ENCODE measurements at regions not wholly inside any gene's neighbourhood (a gene's known extent, or its start where the extent isn't known, plus 50 kb on each side); places are given as distances from the start of the nearest gene placed in this dataset.

DNA sequence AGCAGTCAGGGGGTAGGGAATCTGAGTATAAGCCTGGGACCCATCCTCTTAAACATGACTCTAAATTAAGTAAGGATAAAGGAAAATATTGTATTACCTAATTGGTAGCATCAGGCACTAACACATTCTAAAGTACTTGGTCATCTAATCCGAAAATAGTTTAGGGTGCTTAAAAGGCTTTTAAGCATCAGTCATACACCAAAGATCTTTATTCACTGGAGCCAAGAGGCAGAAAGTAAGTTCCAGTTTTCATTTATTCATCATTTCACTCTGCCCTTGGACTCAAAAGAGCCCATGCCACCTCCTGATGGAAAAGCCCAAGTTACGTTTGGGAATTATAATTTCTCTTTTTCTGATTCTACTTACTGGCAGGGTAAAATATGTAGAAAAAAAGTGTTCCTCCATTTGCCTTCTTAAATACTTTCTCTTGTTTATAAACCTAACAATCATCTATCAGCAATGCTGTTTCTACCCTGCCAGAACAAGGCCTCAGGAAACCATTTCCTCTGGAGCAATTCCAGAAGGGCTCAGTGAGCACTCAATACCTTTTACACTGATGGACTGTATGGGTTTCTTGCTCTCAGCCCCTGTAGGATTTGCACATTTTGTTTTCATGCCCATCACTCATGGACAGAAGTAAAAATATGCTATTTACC lies 120.1 kb upstream of the SLC5A12 start:
- TF ChIP-seq SIN3A (IDR thresholded peaks at IDR 0.05; ENCODE audit: borderline replicate concordance, insufficient read depth, low read length) (no peak), TAF1 (IDR thresholded peaks at IDR 0.05; ENCODE audit: borderline replicate concordance, insufficient read depth, low read length) (no peak), FOXP2 (optimal IDR thresholded peaks at IDR 0.05; ENCODE audit: borderline replicate concordance, extremely low read depth, extremely low read length, insufficient read depth) (no peak), POLR2AphosphoS5 (IDR thresholded peaks at IDR 0.05; ENCODE audit: low read depth, low read length) (no peak)
- TF ChIP-seq, protein P1, sequence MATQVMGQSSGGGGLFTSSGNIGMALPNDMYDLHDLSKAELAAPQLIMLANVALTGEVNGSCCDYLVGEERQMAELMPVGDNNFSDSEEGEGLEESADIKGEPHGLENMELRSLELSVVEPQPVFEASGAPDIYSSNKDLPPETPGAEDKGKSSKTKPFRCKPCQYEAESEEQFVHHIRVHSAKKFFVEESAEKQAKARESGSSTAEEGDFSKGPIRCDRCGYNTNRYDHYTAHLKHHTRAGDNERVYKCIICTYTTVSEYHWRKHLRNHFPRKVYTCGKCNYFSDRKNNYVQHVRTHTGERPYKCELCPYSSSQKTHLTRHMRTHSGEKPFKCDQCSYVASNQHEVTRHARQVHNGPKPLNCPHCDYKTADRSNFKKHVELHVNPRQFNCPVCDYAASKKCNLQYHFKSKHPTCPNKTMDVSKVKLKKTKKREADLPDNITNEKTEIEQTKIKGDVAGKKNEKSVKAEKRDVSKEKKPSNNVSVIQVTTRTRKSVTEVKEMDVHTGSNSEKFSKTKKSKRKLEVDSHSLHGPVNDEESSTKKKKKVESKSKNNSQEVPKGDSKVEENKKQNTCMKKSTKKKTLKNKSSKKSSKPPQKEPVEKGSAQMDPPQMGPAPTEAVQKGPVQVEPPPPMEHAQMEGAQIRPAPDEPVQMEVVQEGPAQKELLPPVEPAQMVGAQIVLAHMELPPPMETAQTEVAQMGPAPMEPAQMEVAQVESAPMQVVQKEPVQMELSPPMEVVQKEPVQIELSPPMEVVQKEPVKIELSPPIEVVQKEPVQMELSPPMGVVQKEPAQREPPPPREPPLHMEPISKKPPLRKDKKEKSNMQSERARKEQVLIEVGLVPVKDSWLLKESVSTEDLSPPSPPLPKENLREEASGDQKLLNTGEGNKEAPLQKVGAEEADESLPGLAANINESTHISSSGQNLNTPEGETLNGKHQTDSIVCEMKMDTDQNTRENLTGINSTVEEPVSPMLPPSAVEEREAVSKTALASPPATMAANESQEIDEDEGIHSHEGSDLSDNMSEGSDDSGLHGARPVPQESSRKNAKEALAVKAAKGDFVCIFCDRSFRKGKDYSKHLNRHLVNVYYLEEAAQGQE (IDR thresholded peaks at IDR 0.05; ENCODE audit: insufficient read depth in 1 of 2, low read depth in 2 of 2, low read length in 2 of 2): no peak

DNA sequence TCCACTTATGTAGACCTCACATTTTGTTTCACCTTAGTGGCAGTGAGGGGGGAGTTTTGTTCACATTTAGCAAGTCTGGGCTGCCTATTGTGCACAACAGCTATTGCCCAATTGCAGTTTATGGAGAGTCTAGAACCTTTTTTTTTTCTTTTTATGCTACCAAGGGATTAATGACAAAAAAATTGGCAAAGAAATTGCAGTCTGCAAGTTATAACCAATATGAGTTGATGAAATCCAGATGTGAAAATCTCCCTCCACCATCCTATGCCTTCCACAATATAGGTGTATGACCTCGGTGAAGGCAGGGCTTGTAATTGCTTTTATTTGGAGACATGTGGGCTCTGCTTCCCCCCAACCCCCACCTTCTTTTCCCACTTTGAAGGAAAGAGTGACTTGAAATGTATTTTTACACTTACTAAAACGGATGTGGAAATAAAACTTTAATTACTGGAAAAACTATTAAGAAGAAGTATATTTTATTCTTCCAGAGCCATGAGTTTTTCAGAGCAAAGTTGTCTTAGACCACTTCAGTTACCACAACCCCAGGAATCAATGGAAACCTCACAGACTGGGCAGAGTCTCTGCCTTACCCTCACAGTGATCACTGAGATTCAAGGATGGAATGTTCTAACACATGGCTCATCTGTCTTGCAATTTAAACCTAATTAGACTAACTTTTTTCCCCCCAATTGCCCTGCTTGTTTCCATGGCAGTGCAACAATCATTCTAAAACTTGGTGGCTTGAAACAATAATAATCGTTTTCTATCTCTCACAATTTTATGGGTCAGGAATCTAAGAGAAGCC lies 120.8 kb upstream of the SLC5A12 start:
- TF ChIP-seq, protein P1 (IDR thresholded peaks at IDR 0.05; ENCODE audit: insufficient read depth in 1 of 2, low read depth in 2 of 2, low read length in 2 of 2): no peak
- no peak for TF ChIP-seq POLR2AphosphoS5 (IDR thresholded peaks at IDR 0.05; ENCODE audit: low read depth, low read length)
- TF ChIP-seq TAF1 (IDR thresholded peaks at IDR 0.05; ENCODE audit: borderline replicate concordance, insufficient read depth, low read length): no peak
- TF ChIP-seq SIN3A (IDR thresholded peaks at IDR 0.05; ENCODE audit: borderline replicate concordance, insufficient read depth, low read length): no peak
- no peak for TF ChIP-seq FOXP2 (optimal IDR thresholded peaks at IDR 0.05; ENCODE audit: borderline replicate concordance, extremely low read depth, extremely low read length, insufficient read depth)

DNA sequence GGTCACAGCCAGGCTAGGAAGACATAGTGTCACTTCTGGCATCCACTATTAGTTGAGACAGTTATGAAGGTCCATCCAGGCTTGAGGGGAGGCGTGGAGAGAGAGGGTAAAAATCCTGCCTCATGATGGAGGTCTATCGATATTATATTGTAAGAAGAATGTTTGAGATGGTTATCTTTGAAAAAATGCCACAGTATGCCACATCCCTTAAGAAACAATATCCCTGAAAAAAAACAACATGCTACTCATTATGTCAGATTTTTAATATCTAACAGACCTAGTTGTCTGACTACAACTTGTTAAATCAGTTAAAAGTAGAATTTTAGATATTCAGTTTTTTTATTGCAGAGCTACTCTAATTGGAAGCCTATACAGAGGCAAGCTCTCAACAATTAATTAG lies 121.7 kb upstream of the SLC5A12 start:
- TF ChIP-seq FOXP2 (optimal IDR thresholded peaks at IDR 0.05; ENCODE audit: borderline replicate concordance, extremely low read depth, extremely low read length, insufficient read depth): no peak
- TF ChIP-seq, protein P1 (IDR thresholded peaks at IDR 0.05; ENCODE audit: insufficient read depth in 1 of 2, low read depth in 2 of 2, low read length in 2 of 2): no peak
- no peak for TF ChIP-seq TAF1 (IDR thresholded peaks at IDR 0.05; ENCODE audit: borderline replicate concordance, insufficient read depth, low read length)
- no peak for TF ChIP-seq SIN3A (IDR thresholded peaks at IDR 0.05; ENCODE audit: borderline replicate concordance, insufficient read depth, low read length)
- no peak for TF ChIP-seq POLR2AphosphoS5 (IDR thresholded peaks at IDR 0.05; ENCODE audit: low read depth, low read length)

DNA sequence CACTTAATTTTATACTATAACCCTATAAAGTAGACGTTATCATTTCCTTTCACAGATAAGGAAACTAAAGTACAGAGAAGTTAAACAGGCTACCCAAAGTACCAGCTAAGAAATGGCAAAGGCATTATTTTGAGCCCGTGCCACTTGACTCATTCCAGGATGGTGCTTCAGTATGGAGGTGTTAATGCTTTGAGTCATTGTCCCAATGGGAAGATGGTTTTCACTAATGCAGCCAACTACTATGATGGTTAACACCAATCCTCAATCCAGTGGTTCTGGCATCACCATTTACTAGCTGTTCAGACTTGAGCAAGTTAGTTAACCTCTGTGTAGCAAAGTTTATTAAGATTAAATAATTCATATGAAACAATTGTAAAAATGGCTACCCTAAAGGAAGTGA lies 123.1 kb upstream of the SLC5A12 start:
- TF ChIP-seq FOXP2 (optimal IDR thresholded peaks at IDR 0.05; ENCODE audit: borderline replicate concordance, extremely low read depth, extremely low read length, insufficient read depth) (no peak), POLR2AphosphoS5 (IDR thresholded peaks at IDR 0.05; ENCODE audit: low read depth, low read length) (no peak), TAF1 (IDR thresholded peaks at IDR 0.05; ENCODE audit: borderline replicate concordance, insufficient read depth, low read length) (no peak), SIN3A (IDR thresholded peaks at IDR 0.05; ENCODE audit: borderline replicate concordance, insufficient read depth, low read length) (no peak)
- TF ChIP-seq, protein P1 (IDR thresholded peaks at IDR 0.05; ENCODE audit: insufficient read depth in 1 of 2, low read depth in 2 of 2, low read length in 2 of 2): no peak
